Suprapubic skin (tissue), 4 donors: ENCODE measurements at regions not wholly inside any gene's neighbourhood (a gene's known extent, or its start where the extent isn't known, plus 50 kb on each side); places are given as distances from the start of the nearest gene placed in this dataset.

Experiments
- DNase-seq, 2 donors: peaks; one replicate each; pipeline ENCODE4 v3.0.0-alpha.2; 2019; ENCODE audit warnings: low spot score in 2 of 2
- H3K27ac ChIP-seq: fragments of 200-600 bp; sonication (generic); one replicate; pipeline ENCODE4 v1.5.1; 2019
- H3K27me3 ChIP-seq: fragments of 200-600 bp; sonication (generic); one replicate; pipeline ENCODE4 v1.5.1; 2019
- H3K36me3 ChIP-seq: fragments of 200-600 bp; sonication (generic); one replicate; pipeline ENCODE4 v1.5.1; 2019
- H3K4me1 ChIP-seq: fragments of 200-600 bp; sonication (generic); one replicate; pipeline ENCODE4 v1.5.1; 2019
- H3K4me3 ChIP-seq: fragments of 200-600 bp; sonication (generic); one replicate; pipeline ENCODE4 v1.5.1; 2019; ENCODE audit warnings: mild to moderate bottlenecking
- H3K9me3 ChIP-seq: fragments of 200-600 bp; sonication (generic); one replicate; pipeline ENCODE4 v1.5.1; 2019
- EP300 ChIP-seq: sonication (generic); formaldehyde crosslinking; IDR thresholded peaks from one replicate; pipeline ENCODE4 v1.6.1; 2017; ENCODE audit warnings: antibody characterized with exemption
- POLR2A ChIP-seq, 2 donors: fragments of 450-650 bp; IDR thresholded peaks; one replicate each; pipeline ENCODE4 v1.6.1; 2017; ENCODE audit warnings: antibody characterized with exemption in 2 of 2, mild to moderate bottlenecking in 2 of 2, moderate library complexity in 2 of 2
- POLR2AphosphoS5 ChIP-seq, 3 donors: sonication (generic); formaldehyde crosslinking; IDR thresholded peaks; one replicate each; pipeline ENCODE4 v1.6.1; 2017; ENCODE audit warnings: antibody characterized with exemption in 3 of 3
- WGBS: methylation state at CpG from one replicate; pipeline ENCODE4 v1.1.5; 2018; 5-methylcytosine and 5-hydroxymethylcytosine counted together
- TF ChIP-seq, protein P1 (sequence below), 2 donors: fragments of 200-600 bp in 1 of 2; fragments of 450-650 bp in 1 of 2; sonication (generic) in 1 of 2; IDR thresholded peaks; one replicate each; pipeline ENCODE4 v1.5.1; 2016 to 2019; ENCODE audit warnings: antibody characterized with exemption in 2 of 2, mild to moderate bottlenecking in 1 of 2, moderate library complexity in 1 of 2

GRCh38 chr18:10119991-10120390 is 206.2 kb downstream of the VAPA start:
- Histone ChIP-seq H3K9me3 (no peaks in the 10 kb centered on the region), H3K4me3 (no peak overlapping the region), H3K36me3 (no peaks in the 10 kb centered on the region), H3K27ac (no peak overlapping the region), H3K4me1 (peaks cover 36% of the 10 kb centered on the region), H3K27me3 (no peaks in the 10 kb centered on the region)
- DNase-seq = no peak
- whole genome bisulfite sequencing = 75% methylated on average over 1 of the region's 1 CpG
- TF ChIP-seq, protein P1, sequence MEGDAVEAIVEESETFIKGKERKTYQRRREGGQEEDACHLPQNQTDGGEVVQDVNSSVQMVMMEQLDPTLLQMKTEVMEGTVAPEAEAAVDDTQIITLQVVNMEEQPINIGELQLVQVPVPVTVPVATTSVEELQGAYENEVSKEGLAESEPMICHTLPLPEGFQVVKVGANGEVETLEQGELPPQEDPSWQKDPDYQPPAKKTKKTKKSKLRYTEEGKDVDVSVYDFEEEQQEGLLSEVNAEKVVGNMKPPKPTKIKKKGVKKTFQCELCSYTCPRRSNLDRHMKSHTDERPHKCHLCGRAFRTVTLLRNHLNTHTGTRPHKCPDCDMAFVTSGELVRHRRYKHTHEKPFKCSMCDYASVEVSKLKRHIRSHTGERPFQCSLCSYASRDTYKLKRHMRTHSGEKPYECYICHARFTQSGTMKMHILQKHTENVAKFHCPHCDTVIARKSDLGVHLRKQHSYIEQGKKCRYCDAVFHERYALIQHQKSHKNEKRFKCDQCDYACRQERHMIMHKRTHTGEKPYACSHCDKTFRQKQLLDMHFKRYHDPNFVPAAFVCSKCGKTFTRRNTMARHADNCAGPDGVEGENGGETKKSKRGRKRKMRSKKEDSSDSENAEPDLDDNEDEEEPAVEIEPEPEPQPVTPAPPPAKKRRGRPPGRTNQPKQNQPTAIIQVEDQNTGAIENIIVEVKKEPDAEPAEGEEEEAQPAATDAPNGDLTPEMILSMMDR (IDR thresholded peaks at IDR 0.05) = no peak
- TF ChIP-seq POLR2AphosphoS5 (IDR thresholded peaks at IDR 0.05) = no peak
- no peak for TF ChIP-seq POLR2A (IDR thresholded peaks at IDR 0.05)
- no peak for TF ChIP-seq EP300

DNA sequence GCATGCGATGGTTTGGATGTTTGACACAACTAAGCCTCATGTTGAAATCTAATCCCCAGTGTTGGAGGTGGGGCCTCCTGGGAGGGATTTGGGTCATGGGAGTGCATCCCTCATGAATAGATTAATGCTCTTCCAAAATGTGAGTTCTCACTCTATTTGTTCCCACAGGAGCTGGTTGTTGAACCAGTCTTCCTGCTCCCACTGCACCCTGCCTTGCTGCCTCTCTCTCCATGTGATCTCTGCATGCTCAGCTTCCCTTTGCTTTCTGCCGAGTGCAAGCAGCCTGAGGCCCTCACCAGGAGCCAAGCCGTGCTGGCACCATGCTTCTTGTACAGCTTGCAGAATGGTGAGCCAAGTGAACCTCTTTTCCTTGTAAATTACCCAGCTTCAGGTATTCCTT is 206.8 kb downstream of the VAPA start:
- H3K27me3 ChIP-seq = no peaks in the 10 kb centered on the region
- H3K27ac ChIP-seq = no peak overlapping the region
- 49% methylated on average over 3 of the region's 3 CpGs for WGBS
- no peak for TF ChIP-seq EP300
- no peak for TF ChIP-seq POLR2AphosphoS5 (IDR thresholded peaks at IDR 0.05)
- TF ChIP-seq, protein P1 (IDR thresholded peaks at IDR 0.05) = no peak
- TF ChIP-seq POLR2A (IDR thresholded peaks at IDR 0.05) = no peak
- no peaks in the 10 kb centered on the region for H3K36me3 ChIP-seq
- H3K4me1 ChIP-seq = peaks cover 37% of the 10 kb centered on the region
- DNase-seq = no peak
- H3K4me3 ChIP-seq = no peak overlapping the region
- no peaks in the 10 kb centered on the region for H3K9me3 ChIP-seq

DNA sequence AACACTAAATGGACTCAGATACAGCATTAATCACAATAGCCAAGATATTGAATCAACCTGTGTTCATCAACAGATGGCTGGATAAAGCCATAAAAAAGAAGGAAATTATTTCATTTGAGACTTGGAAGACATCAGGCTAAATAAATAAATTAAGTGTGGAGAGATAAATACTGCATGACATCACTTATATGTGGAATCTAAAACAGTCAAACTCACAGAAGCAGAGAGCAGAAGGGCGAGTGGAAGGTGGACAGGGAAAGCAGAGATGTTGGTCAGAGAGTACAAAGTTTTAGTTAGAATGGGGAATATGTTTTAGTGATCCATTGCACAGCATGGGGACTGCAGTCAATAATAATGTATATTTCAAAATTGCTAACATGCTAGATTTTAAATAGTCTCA is 207.2 kb downstream of the VAPA start:
- Histone ChIP-seq H3K27me3 (no peaks in the 10 kb centered on the region), H3K4me1 (peaks cover 37% of the 10 kb centered on the region), H3K9me3 (no peaks in the 10 kb centered on the region), H3K27ac (no peak overlapping the region), H3K36me3 (no peaks in the 10 kb centered on the region), H3K4me3 (no peak overlapping the region)
- 73% methylated on average over 1 of the region's 1 CpG for WGBS
- TF ChIP-seq POLR2AphosphoS5 (IDR thresholded peaks at IDR 0.05) = no peak
- TF ChIP-seq, protein P1 (IDR thresholded peaks at IDR 0.05) = no peak
- TF ChIP-seq POLR2A (IDR thresholded peaks at IDR 0.05) = no peak
- no peak for TF ChIP-seq EP300
- no peak for DNase-seq

DNA sequence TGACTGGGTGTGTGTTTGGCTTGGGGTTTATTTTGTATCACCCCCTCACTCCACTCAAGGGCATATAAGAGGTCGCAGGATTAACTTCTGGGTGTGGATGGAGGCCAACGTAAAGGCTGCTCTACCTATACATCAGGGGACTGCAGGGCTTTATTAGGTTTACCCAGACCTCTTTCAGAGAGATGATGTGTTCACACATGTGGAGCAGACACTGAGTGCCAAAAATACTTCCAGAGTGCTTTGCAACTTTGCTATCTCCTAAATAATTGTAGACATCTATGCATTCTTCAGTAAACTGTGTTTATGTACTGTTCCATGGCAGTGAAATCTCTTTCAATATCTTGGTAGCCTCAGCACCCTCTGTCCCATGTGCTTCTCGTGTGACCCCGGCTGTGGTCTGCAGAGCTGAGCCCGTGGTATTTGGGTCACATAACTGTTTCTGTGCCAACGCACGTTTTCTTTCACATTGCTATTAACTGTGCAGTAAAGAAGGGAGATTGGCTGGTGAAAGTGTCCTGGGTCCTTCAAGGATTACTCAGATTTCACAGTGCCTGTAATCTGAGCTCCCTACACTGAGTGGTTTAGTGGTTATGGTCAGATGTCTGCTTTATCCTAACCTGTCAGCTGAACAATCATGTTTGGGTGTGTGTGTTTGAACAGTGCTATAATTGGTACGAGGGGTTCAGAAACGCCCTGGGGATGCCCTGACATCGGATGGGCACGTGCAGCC is 208.1 kb downstream of the VAPA start:
- Histone ChIP-seq H3K9me3 (no peaks in the 10 kb centered on the region), H3K27ac (peak overlapping the region; percentile 36), H3K27me3 (no peaks in the 10 kb centered on the region), H3K36me3 (no peaks in the 10 kb centered on the region), H3K4me1 (peaks cover 37% of the 10 kb centered on the region), H3K4me3 (no peak overlapping the region)
- WGBS = 23% methylated on average over 9 of the region's 11 CpGs
- TF ChIP-seq, protein P1 (IDR thresholded peaks at IDR 0.05) = no peak
- TF ChIP-seq POLR2A (IDR thresholded peaks at IDR 0.05) = no peak
- TF ChIP-seq POLR2AphosphoS5 (IDR thresholded peaks at IDR 0.05) = no peak
- TF ChIP-seq EP300 = no peak
- no peak for DNase-seq

DNA sequence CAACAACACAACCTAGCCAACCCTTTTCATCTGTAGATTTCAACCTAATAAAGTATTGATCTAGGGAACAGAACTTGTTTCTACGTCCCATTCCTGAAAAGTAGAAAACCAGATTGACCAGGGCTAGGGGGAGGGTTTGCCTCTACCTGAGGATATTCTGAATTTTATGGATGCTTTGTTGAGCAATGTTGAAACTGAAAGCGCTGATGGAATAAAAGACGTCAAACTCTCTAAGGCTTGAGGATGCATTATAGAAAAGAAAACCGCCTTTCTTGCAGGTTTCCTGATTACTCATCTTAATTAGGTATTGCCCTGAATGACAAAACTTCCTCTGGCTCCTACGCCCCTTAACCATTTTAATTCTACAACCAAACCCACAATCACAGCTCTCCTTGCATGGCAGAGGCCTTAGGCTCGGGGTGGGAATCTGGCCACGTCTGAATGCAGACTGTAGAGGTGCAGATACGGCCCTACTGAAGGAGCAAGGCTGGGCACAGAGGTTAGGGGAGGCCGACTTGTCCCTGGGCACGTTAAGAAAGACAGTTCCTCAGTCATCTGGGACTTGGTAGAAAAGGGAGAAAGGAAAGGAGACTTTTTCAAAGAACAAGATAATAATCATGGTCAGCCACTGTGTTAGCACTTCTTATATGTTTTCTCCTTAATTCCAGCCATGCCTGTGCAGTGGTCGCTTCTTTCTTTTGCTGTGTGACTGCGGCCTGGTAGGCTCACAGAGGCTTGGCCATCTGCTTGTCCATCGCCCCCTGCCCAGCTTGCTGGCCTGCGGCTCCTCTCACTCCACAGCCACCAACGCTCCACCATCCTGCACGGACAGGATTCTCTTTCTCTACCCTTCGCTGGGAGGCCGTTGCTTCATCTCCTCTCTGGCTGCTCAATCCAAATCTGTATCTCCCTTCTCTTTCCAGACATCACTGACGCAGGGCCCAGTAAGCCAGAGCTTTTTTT is 209.5 kb downstream of the VAPA start:
- H3K27ac ChIP-seq = peak overlapping the region; percentile 36
- H3K27me3 ChIP-seq = no peaks in the 10 kb centered on the region
- no peak for DNase-seq
- H3K36me3 ChIP-seq = no peaks in the 10 kb centered on the region
- H3K4me3 ChIP-seq = no peak overlapping the region
- H3K9me3 ChIP-seq = no peaks in the 10 kb centered on the region
- TF ChIP-seq, protein P1 (IDR thresholded peaks at IDR 0.05) = no peak
- no peak for TF ChIP-seq POLR2A (IDR thresholded peaks at IDR 0.05)
- TF ChIP-seq POLR2AphosphoS5 (IDR thresholded peaks at IDR 0.05) = no peak
- TF ChIP-seq EP300 = no peak
- 69% methylated on average over 19 of the region's 19 CpGs for WGBS
- peaks cover 37% of the 10 kb centered on the region for H3K4me1 ChIP-seq
